CMK (cell line): ENCODE measurements at regions not wholly inside any gene's neighbourhood (a gene's known extent, or its start where the extent isn't known, plus 50 kb on each side); places are given as distances from the start of the nearest gene placed in this dataset.
"Not testable (repeated sequence)": the region's sequence is repeated elsewhere in the genome, so short reads cannot be mapped to it uniquely, and the experiment has no call there.

Experiments
- DNase-seq: peaks from one replicate; pipeline ENCODE4 v3.0.0-alpha.2; 2010; ENCODE audit warnings: low read depth

DNA sequence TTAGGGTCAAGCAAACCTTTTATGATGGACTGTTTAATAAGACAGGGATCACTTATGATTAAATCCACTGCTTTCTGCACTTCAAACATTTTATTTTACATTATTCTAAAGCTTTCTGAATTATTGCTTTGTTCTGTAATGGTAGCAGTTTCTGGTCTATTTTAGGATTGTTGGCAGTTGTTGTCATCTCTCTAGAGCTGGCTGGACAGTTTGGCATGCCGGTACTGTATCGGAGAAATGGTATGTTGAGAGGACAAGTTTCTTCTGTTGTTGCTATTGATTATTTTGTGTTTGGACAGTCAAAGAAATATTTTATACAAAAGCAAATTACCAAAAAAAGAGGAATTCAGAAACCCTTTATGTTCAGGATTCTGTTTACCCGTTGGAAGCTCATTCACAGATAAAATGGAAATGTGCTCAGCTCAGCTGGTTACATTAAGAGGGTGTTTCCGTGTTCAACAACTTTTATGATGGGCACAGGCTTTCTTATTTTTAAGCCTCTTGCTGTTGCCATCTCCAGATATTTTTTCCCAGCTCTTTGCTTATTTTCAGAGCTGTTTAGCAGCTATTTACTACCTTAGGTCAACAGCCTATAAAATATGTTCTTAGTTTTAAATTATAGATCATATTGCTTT lies 214.6 kb upstream of the IGFBP7 start:
- DNase-seq = no peak

DNA sequence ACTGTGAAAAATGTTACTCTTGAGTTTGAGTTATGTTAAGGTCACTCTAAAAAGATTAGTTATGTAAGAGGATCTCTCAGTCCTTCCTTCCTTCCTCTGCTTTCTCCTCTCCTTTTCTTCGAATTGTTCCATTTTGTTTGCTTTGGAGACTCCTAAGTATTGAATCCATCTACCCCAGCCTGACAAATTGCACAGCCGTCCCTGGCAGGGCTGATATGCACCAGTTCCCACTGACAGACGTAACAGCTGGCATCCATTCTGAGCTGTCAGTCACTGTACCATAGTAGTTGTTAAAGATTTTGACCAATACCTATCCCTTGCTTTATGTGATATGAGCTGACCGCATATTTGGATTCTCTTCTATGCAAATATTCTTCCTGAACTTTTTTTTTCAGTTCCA lies 210.7 kb upstream of the IGFBP7 start:
- DNase-seq = no peak

DNA sequence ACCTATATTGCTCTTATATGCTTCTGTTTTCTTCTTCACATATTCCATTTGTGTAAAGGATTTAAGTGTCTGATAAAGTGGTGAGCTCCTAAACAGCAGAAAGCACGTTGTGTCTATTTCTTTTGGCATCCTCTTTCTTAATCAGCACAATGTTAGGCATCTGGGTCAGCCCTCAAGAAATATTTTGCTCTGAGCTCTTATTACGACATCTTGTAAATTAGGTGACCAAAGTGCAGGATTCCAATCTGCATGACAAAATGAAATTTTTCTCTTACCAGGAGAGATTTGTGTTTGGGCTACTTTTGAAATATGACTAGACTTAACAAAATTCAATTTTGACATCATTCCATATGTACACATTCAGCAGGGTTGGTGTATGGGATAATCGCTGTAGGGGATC lies 210.0 kb upstream of the IGFBP7 start:
- no peak for DNase-seq

DNA sequence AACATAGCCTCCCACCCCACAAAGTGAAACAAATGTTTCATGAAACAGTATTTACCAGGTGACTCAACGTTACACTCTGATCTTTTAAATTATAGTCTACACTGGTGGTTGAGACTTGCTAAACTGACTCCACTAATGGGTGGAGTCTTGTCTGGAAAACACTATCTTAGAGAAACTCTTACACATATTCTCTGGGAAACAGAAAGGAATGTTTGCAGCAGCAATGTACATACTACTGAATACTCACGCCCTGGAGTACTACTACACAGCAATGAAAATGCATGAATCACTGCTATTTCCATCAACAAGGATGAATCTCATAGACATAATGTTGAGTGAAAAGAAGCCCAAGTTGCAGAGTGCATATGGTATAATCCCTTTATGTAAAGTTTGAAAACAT lies 208.5 kb upstream of the IGFBP7 start:
- no peak for DNase-seq

- no peak for DNase-seq
Observed at GRCh38 chr4:57314636-57315035, 204.5 kb upstream of the IGFBP7 start.

DNA sequence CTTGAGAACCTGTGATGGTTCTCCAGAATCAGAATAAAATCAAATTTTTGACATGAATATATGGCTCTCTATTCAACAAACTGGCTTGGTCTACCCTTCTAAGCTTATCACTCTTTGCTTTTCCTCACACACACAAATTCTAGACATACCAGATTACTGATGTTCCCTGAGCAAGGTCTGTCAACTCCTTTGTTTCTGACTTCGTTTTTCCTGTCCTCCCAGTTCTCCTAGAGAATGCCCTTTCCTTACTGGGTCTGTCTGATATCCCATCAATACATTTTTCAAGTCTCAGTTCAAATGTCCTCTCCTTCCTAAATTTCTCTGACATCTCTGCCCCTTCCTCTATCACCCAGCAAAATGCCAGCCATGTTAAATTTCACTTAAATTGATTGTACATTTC lies 202.1 kb upstream of the IGFBP7 start:
- no peak for DNase-seq

- DNase-seq = no peak
Observed at GRCh38 chr4:57309658-57310057, 199.5 kb upstream of the IGFBP7 start.

DNA sequence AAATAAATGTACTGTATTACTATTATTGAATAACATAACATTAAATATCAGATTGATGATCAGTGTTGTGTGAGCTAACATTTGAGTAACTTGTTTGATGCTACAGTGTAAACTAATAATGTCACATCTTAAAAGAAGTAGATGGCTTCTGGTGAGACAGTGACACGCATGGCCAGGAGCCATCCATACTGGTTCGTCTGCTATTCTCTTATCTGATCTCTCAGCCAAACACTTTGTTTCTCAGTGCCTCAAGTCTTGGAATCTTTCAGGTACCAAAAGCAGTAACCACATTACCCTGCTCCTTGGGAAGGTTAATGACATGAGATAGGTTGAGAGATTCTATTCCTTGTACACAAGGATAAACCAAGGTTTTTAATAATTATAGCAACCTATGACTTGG lies 198.1 kb upstream of the IGFBP7 start:
- no peak for DNase-seq

DNA sequence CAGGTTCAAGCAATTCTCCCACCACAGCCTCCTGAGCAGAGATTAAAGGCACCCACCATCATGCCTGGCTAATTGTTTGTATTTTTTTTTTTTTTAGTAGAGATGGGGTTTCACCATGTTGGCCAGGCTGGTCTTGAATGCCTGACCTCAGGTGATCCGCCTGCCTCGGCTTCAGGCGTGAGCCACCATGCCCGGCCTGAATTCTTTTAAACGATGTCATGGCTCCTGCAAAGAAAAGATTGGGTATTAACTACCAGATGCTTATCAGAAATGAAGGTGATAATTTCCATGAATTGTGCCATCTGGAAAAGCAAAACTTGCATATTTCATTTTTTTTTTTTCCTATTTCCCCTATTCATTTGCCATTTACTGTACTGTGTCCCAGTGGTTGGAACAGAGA lies 195.7 kb upstream of the IGFBP7 start:
- DNase-seq = no peak

DNA sequence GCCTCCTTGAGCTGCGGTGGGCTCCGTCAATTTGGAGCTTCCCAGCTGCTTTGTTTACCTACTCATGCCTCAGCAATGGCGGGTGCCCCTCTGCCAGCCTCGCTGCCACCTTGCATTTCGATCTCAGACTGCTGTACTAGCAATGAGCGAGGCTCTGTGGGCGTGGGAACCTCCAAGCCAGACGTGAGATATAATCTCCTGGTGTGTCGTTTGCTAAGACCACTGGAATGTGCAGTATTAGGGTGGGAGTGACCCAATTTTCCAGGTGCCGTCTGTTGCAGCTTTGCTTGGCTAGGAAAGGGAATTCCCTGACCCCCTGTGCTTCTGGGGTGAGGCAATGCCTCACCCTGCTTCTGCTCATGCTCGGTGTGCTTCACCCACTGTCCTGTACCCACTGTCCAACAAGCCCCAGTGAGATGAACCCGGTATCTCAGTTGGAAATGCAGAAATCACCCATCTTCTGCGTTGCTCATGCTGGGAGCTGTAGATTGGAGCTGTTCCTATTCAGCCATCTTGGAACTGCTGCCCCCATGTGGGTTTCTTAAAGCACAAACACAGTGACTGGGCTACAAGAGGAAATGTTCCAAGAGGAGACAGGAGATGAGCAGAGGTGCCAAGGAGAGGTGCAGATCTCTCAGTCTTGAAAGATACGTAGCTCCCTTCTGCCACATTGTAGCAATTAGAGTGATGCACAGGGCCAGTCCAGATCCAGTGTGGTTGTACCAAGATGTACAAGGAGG lies 193.0 kb upstream of the IGFBP7 start:
- no peak for DNase-seq

DNA sequence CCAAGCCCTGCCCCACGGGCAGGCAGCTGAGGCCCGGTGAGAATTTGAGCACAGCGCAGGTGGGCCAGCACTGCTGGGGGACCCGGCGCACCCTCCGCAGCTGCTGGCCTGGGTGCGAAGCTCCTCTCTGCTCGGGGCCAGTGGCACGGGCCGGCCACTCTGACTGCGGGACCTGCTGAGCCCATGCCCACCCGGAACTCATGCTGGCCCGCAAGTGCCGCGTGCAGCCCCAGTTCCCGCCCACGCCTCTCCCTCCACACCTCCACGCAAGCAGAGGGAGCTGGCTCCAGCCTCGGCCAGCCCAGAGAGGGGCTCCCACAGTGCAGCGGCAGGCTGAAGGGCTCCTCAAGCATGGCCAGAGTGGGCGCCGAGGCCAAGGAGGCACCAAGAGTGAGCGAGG lies 190.1 kb upstream of the IGFBP7 start:
- not testable (repeated sequence) for DNase-seq

- DNase-seq = no peak
Observed at GRCh38 chr4:57291911-57292310, 181.7 kb upstream of the IGFBP7 start.

- no peak for DNase-seq
Observed at GRCh38 chr4:57287687-57288604, 177.8 kb upstream of the IGFBP7 start.

- no peak for DNase-seq
Observed at GRCh38 chr4:57282933-57283310, 172.7 kb upstream of the IGFBP7 start.

DNA sequence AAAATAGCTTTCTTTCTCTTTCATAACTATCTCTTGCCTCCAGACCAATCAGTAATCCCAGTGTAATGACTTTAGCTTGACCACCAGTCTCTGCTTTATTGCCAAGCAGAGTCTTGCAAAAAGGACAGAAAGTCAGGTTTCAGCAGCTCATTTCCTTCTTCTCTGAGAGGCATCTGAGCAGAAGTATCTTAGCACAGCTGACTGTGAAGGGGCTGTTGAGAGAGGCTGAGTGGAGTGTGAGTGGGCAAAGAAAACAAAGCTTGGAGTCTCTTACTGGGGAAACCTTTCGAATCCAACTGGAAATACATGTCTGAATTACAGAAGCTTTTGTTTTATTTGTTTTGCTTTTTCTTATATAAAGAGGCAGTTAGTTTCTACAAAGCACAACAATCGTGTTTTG lies 170.3 kb upstream of the IGFBP7 start:
- DNase-seq = no peak

GRCh38 chr4:57278780-57279179 lies 168.6 kb upstream of the IGFBP7 start:
- no peak for DNase-seq

GRCh38 chr4:57274082-57274481 lies 163.9 kb upstream of the IGFBP7 start:
- DNase-seq = no peak

DNA sequence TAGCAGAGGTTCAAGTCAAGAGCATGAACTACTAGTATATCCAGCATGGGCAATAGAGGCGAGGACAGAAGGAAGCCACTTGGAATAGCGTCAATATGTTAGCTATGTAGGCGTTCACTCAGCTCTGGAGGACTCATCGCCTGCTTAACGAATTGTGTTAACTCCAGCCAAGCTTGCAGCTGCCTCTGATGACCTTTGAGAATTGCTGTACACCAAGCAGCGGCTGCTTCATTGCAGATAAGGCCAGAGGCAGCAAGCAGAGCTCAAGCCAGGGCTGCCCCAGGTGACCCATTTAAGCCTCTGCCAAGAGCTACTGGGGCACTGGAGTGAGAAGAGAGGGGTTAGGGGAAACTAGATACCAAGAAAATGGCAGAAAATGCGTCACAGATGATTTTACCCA lies 160.2 kb upstream of the IGFBP7 start:
- DNase-seq = no peak

DNA sequence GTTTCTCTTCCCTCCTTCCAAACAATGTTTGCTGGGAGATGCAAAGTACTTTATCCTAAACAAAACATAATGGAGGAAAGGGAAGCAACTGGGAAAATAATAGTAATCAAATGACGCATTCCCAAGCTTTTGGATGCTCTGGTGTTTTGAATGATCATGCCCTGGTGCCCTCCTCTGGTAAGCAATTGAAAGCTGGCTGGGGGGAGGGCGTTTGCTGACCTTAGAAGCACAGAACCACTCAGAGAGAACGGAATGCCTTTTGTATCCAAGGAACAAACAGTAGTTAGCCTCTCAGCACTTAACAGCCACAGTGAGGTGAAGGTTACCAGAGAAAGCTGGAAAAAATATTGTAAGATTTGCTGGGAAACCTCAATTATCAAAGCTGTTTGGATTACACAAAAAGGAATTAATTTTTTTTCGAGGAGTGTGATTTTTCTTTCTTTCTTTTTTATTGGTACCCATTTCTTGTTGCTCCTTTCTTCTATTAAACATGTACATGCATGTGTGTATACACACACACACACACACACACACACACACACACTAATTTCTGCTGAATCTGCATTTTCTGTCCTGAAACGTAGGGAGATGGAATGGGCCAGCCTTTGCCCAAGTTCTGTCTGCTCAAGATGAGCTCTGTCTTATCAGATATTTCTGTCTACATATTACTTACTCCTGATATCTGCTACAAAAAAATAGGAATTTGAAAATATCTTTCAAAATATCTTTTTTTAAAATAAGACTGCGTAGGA lies 155.8 kb upstream of the IGFBP7 start:
- DNase-seq = no peak

DNA sequence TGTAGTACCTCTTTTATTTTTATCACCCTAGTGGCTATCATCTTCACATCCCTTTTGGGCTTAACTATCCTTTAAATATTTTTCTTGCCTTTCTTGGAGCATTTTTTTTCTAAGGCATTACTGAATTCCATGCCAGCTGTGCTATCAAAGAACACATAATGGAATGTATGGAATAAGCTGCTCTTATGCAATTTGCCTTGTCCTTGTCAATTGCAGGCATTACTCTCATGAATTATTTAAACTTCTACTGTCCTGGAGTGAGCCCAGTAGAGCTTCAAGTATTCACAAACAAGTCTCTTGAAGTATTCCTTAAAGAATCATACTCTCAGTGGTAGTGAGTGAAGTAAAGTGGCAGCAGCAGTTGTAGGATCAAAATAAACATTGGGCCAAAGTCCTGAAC lies 144.6 kb upstream of the IGFBP7 start:
- DNase-seq = no peak

- no peak for DNase-seq
Observed at GRCh38 chr4:57249083-57249482, 138.9 kb upstream of the IGFBP7 start.

DNA sequence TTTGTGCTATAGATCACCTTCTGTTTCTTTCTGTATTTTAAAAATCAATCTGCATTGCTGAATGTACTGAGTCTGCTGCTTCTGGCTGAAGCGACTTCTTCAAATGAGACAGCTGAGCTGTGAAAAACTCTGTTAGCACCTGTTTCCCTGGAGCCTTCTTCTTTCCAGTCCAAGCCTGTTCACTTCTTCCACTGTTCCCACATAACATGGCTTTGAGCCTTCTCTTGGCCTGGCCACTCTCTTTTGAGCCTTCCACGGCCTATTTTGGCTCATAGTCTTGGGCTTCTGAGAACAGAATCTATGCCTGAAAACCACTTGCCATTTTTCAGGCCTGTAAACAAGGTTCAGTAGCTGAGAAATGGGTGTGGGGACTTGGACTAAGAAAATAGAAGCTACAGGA lies 132.9 kb upstream of the IGFBP7 start:
- DNase-seq = no peak
